DOHH2 (cell line): ENCODE measurements at regions not wholly inside any gene's neighbourhood (a gene's known extent, or its start where the extent isn't known, plus 50 kb on each side); places are given as distances from the start of the nearest gene placed in this dataset.

Experiments
- CTCF ChIP-seq: fragments of 200-600 bp; sonication (generic); IDR thresholded peaks from one replicate; pipeline ENCODE4 v1.5.1; 2014; ENCODE audit warnings: antibody characterized with exemption, mild to moderate bottlenecking, low read depth, low read length; ENCODE audit not compliant: poor library complexity, severe bottlenecking
- EZH2phosphoT487 ChIP-seq: fragments of 200-600 bp; sonication (generic); IDR thresholded peaks from 2 replicates; pipeline ENCODE4 v1.6.1; 2017; ENCODE audit warnings: borderline replicate concordance, mild to moderate bottlenecking, antibody characterized with exemption, low read length, moderate library complexity, mixed read lengths

GRCh38 chr3:110265302-110265701 is 806.3 kb upstream of the NECTIN3 start:
- TF ChIP-seq CTCF = no peak
- TF ChIP-seq EZH2phosphoT487 = no peak
